WERI-Rb-1 (cell line): ENCODE measurements at regions not wholly inside any gene's neighbourhood (a gene's known extent, or its start where the extent isn't known, plus 50 kb on each side); places are given as distances from the start of the nearest gene placed in this dataset.

ENCODE experiments used
- DNase-seq: peaks from one replicate; pipeline ENCODE4 v3.0.0-alpha.2; 2020
- H3K27ac ChIP-seq: fragments of 250-450 bp; sonication (Bioruptor Pico); 2 replicates; pipeline ENCODE4 v1.5.1; 2020; ENCODE audit warnings: mild to moderate bottlenecking, moderate library complexity
- H3K27me3 ChIP-seq: fragments of 250-450 bp; sonication (Bioruptor Pico); 2 replicates; pipeline ENCODE4 v1.5.1; 2021; ENCODE audit warnings: mild to moderate bottlenecking, low read depth, moderate library complexity; ENCODE audit not compliant: insufficient read depth, severe bottlenecking
- H3K36me3 ChIP-seq: fragments of 250-450 bp; sonication (Bioruptor Pico); 2 replicates; pipeline ENCODE4 v1.5.1; 2020; ENCODE audit warnings: mild to moderate bottlenecking, moderate library complexity
- H3K4me3 ChIP-seq: 2 replicates; pipeline ENCODE4 v1.5.1; 2011; ENCODE audit warnings: low read depth, mild to moderate bottlenecking, control low read depth, low read length
- H3K9me3 ChIP-seq: fragments of 250-450 bp; sonication (Bioruptor Pico); 2 replicates; pipeline ENCODE4 v1.5.1; 2021; ENCODE audit warnings: mild to moderate bottlenecking, moderate library complexity; ENCODE audit not compliant: severe bottlenecking
- TF ChIP-seq, protein P1 (sequence below): IDR thresholded peaks from 2 replicates; pipeline ENCODE4 v1.5.1; 2011; ENCODE audit warnings: low read depth, mild to moderate bottlenecking, control low read depth, inconsistent platforms, low read length

DNA sequence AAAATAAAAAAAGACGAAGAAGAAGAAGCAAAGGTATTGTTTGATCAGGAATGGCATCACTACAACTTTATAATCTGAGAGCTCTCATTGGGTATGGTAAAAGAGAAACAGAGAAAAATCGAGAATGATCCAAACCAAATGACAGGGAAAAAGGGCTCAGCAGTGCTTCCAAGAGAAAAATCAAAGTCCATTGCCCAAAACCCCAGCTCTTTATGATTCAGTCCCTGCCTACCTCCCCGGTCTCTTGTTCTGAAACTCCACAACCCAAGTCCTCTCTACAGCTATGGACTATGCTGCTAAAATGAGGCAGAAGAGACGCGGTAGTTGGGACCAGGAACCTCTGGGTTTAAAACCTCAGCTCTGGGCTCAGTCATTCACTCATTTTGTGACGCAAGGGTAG is 341.1 kb upstream of the PPARGC1A start:
- Histone ChIP-seq H3K4me3 (no peak overlapping the region), H3K27me3 (no peaks in the 10 kb centered on the region), H3K27ac (no peak overlapping the region), H3K9me3 (no peaks in the 10 kb centered on the region), H3K36me3 (no peaks in the 10 kb centered on the region)
- TF ChIP-seq, protein P1, sequence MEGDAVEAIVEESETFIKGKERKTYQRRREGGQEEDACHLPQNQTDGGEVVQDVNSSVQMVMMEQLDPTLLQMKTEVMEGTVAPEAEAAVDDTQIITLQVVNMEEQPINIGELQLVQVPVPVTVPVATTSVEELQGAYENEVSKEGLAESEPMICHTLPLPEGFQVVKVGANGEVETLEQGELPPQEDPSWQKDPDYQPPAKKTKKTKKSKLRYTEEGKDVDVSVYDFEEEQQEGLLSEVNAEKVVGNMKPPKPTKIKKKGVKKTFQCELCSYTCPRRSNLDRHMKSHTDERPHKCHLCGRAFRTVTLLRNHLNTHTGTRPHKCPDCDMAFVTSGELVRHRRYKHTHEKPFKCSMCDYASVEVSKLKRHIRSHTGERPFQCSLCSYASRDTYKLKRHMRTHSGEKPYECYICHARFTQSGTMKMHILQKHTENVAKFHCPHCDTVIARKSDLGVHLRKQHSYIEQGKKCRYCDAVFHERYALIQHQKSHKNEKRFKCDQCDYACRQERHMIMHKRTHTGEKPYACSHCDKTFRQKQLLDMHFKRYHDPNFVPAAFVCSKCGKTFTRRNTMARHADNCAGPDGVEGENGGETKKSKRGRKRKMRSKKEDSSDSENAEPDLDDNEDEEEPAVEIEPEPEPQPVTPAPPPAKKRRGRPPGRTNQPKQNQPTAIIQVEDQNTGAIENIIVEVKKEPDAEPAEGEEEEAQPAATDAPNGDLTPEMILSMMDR, result no peak
- DNase-seq, result no peak

DNA sequence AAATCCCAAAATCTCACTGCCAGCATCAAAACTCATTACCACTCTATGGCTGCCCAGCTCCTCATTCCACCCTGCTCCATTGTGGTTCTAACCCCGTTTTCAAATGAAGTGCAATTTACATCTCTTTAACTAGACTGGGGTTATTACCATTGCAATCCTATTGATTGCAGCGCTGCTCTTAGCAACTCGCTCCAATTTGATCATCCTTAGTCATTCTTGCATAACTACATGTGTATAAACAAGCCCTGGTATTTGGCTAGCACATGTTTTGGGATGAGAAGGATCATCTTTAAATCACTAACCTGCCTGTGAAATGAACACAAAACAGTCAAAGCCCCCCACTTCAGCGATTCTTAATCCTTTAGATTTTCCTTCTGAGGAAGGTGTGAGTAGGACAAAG is 340.1 kb upstream of the PPARGC1A start:
- TF ChIP-seq, protein P1, result no peak
- no peak overlapping the region for H3K4me3 ChIP-seq
- H3K36me3 ChIP-seq, result no peaks in the 10 kb centered on the region
- H3K9me3 ChIP-seq, result no peaks in the 10 kb centered on the region
- H3K27me3 ChIP-seq, result no peaks in the 10 kb centered on the region
- DNase-seq, result no peak
- H3K27ac ChIP-seq, result no peak overlapping the region

DNA sequence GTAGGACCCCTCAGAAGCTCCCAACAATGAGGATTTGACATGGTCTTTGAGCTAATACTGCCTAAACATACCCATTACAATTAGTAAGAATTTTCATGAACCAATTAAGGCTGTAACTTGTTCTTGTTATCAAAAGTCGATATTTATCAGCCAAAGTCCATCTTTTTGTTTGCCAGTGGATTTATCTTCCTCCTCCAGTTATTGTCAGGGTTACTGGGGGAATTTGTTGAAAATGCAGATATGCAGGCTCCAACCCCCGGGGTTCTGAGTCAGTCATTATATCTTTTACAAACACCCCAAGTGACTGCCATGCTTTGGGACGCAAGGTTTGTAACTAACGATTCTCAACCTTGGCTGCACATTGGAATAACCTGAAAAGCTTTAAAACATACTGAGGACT is 338.8 kb upstream of the PPARGC1A start:
- no peak overlapping the region for H3K27ac ChIP-seq
- TF ChIP-seq, protein P1, result no peak
- H3K27me3 ChIP-seq, result no peaks in the 10 kb centered on the region
- no peak for DNase-seq
- H3K9me3 ChIP-seq, result no peaks in the 10 kb centered on the region
- no peaks in the 10 kb centered on the region for H3K36me3 ChIP-seq
- H3K4me3 ChIP-seq, result no peak overlapping the region

DNA sequence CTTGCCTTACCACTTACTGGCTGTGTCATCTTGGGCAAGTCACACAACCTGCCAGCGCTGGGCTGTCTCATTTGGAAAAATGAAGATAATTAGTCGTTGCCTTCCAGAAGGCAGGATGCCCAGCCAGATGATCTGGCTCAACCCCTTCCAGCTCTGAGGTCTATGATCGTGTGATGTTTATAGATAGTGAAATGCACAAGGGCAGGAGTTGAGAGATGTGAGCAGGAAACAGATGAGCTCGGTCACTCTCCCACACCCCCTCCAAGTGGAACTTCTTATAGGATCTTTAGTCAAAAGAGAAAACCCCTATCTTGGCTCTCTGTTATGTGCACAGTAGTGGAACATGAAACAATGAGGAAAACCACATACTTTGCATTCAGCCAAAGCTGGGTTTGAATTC is 336.8 kb upstream of the PPARGC1A start:
- H3K27me3 ChIP-seq, result no peaks in the 10 kb centered on the region
- TF ChIP-seq, protein P1, result no peak
- no peak for DNase-seq
- no peaks in the 10 kb centered on the region for H3K36me3 ChIP-seq
- H3K4me3 ChIP-seq, result peak overlapping the region; percentile 42
- H3K27ac ChIP-seq, result no peak overlapping the region
- H3K9me3 ChIP-seq, result no peaks in the 10 kb centered on the region

DNA sequence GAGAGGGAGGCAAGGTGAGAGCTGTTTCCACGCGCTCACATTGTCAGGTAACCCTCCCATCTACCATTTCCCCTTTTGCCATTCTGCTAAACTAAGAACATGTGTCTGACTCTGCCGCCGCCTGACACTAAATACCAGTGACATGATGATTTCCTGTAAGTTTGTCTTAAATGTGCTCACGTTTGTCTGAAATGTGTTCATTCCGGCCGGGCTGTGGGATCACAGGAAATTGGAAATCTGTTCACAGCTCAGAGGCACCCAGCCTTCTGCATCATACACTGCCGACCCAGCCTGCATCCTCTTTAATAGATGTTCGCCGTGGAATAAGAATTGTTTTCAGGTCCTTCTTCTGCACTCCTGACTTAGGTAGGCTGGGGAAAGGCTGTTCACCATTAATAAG is 336.2 kb upstream of the PPARGC1A start:
- Histone ChIP-seq H3K9me3 (no peaks in the 10 kb centered on the region), H3K36me3 (no peaks in the 10 kb centered on the region), H3K27me3 (no peaks in the 10 kb centered on the region), H3K27ac (no peak overlapping the region), H3K4me3 (peak overlapping the region; percentile 42)
- TF ChIP-seq, protein P1, result no peak
- DNase-seq, result no peak

DNA sequence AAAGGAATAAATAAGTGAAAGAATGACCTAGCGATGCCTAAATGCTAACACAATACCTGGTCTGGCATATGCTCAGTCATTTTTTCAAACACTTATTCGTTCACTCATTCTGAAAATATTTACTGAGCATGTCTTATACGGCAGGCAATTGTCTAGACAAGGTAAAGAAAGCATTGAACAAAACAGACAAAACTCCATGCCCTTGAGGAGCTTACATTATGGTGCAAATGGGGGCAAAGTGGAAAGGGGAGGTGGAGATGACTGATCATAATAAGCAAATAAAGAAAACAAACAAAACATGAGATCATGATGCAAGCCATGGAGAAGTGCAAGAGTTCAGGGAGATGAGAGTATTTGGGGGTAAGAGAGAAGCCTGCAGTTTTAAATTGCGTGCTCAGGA is 334.6 kb upstream of the PPARGC1A start:
- no peak for DNase-seq
- no peaks in the 10 kb centered on the region for H3K36me3 ChIP-seq
- H3K27ac ChIP-seq, result no peak overlapping the region
- no peaks in the 10 kb centered on the region for H3K27me3 ChIP-seq
- no peak overlapping the region for H3K4me3 ChIP-seq
- no peaks in the 10 kb centered on the region for H3K9me3 ChIP-seq
- TF ChIP-seq, protein P1, result no peak
